Amygdala (tissue), 56 donors: ENCODE measurements at regions not wholly inside any gene's neighbourhood (a gene's known extent, or its start where the extent isn't known, plus 50 kb on each side); places are given as distances from the start of the nearest gene placed in this dataset.
"Not testable (repeated sequence)": the region's sequence is repeated elsewhere in the genome, so short reads cannot be mapped to it uniquely, and the experiment has no call there.

Experiments
- DNase-seq, 56 donors: peaks; one replicate each; lab custom pipeline; 2025; lab: John Stamatoyannopoulos, UW

DNA sequence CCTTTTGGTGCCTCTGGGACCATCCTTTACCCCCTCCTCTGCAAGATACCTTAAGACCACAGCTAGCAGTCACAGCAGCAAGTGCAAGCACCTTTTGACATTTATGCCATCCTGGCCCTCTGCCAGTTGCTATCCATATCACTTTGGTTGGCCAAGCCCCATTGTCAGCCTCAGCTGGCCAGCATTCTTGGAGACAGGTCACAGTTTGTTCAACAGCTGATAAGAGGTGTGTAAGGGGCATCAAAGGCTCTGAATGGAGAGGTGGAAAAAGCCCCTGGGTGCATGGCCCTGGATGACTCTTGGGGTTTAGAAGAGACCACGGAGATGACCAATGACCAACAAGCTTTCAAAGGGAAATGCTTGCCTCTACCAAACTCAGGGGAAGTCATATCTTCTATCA lies 133.6 kb upstream of the MAMLD1 start:
- DNase-seq, result no peak

DNA sequence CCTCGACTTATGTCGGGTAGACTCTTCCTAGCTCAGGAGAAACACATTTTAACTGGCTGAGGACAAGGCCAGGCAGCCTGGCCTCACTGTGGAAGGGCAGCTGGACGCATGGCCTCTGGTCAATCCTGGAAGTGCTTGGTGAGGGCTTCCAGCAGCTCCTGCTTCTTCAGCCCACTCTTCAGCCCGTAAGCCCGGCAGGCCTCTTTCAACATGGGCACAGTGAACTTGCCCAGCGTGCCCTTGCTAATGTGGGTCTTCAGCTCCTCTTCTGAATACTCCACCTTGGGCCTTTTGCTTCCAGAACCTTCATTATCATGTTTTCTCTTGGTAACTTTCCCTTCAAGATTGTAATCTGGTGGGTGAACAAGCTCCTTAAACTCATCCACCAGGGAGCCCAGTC lies 132.2 kb upstream of the MAMLD1 start:
- DNase-seq, result not testable (repeated sequence)

DNA sequence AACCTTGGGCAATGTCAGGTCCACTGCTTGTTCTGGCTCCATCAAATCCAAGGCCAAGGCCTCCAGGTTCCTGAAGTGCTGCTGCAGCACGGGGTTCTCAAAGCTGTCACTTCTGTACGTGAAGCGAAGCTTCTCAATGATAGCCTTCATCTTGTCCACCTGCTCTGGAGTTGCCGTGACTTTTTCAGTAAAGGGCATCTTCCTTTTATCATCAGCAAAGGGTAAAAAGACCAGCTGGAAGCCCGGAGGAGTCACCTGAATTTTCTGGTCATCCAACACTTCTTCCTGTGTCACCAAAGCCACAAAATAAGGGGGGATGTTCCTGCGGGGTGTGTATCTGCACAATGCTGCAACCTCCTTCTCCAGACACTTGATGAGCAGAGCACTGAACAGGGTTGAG lies 131.7 kb upstream of the MAMLD1 start:
- not testable (repeated sequence) for DNase-seq

DNA sequence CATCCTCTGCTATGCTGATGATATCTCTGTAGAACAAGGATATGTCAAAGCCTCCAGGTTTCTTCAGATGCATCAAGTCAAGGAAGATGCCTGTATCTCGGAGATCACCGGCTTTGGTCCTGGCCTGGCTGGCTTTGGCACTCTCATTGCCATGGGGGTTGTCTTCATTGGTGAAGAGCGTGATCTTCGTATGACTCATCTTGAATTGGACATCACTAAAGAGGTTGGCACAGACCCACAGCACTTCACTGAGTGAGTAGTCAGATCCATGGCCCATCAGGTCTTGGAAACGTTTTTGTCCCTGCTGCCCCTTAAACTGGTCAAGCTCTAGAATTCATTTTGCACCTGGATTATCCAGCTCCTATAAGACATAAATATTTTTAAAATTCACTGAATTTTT lies 130.9 kb upstream of the MAMLD1 start:
- DNase-seq, result not testable (repeated sequence)

DNA sequence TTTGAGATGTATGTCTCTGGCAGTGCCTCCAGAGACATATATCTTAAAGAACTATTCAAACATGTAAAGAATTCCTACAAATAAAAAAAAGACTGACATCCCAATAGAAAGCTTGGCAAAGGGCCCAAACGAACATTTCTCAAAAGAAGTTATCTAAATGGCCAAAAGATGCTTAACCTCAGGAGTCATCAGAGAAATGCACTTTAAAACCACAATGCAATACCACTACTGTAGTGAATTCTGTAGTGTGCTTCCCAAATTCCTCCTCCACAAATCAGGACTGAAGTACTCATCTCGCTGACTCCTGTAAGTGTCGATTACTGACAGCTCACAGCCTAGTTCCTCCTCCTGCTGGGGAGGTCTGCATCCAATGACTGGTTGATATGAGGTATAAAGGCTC lies 129.0 kb upstream of the MAMLD1 start:
- DNase-seq, result no peak

DNA sequence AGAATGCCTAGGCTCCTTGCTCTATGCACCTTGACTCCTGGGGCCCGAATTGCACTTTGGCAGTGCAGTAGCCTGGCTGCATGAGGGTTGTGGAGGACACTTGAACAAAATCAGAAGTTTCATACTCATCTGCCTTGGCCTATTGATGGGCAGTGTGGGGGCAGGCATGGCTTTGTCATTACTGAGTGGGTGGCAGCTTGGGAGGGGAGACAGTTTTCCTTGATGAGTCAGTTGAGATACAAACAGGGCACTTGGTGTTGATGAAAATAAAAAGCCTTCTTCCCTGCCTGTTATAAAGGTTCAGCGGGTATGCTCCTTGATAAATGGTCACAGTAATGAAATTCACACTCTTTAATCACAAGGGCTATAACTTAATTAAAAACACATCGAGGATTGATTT lies 126.8 kb upstream of the MAMLD1 start:
- no peak for DNase-seq

DNA sequence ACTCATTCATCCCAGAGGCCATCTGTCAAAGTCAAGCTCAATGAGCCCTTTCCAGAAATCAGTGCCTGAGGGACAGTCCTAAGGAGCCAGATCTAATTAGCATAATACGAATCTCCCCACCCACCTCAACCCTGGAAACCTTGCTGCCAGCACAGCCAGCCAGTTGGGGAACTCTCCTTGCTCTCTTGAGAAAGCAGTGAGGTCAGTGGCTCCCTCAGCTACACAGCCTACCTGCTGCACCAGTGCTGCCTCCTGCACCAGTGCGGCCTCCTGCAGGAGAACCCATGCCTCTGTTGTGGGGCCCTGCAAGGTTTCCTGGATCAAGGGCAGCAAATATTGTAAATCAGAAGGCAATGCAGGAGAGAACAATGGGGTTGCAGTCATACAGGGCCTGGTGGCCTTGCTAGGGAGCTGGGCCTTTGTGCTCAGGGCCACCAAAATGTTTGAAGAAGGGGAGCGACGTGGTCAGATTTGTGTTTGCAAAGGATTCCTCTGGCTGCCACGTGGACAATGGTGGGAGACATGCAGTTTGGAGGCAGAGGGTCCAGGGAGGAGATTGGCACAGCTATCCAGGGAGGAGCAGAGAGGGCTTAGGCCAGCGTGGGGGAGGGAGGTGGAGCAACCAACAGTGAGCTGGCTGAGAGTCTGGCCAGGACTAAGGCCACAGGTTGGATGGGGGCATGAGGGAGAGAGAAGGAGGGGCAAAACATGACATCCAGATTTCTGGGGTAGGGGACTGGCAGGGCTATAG lies 124.3 kb upstream of the MAMLD1 start:
- DNase-seq, result no peak

DNA sequence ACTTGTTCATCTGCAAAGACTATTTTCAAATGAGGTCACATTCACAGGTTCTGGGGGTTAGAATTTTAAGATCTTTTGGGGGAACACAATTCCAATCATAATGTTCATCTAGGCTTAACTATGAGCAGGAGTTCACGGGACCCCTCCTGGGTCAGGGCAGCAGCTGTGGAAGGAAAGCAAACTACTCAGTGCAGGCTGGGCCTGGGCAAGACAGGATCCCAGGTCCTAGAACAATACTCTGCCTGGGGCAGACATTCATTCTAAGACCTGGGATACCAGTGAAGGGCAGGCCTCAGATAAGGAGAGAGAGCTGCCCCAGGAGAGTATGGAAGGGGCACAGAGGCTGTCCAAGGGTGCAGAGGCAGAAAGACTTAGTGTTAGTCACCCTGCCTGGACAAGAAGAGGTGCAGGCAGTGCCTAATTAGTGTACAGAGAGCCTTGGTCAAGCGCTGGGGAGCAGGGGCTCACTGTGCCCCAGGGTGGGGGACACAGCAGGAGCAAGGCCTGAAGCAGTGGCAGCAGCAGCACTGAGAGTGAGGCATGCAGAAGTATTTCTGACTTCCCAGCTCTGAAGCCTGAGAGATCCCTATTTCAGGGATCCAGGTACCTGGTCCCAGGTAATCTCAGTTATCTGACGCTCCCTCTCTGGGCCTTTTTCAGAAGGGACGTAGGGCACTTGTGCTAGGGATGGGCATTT lies 123.0 kb upstream of the MAMLD1 start:
- no peak for DNase-seq

DNA sequence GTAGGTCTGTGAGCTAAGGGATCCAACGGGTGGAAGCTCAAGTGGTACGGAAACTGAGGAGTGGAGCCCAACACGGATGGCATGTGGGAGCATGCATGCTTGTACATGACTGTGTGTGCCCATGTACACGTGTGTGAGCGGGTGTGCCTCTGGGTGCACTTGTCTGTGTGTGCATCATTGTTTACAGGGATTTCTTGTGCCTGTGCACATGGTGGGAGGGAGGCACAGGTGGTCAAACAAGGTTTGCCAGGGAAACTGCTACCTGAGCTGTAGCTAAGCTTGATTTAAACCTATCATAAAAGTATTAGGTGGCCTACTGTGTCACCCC lies 122.5 kb upstream of the MAMLD1 start:
- no peak for DNase-seq

DNA sequence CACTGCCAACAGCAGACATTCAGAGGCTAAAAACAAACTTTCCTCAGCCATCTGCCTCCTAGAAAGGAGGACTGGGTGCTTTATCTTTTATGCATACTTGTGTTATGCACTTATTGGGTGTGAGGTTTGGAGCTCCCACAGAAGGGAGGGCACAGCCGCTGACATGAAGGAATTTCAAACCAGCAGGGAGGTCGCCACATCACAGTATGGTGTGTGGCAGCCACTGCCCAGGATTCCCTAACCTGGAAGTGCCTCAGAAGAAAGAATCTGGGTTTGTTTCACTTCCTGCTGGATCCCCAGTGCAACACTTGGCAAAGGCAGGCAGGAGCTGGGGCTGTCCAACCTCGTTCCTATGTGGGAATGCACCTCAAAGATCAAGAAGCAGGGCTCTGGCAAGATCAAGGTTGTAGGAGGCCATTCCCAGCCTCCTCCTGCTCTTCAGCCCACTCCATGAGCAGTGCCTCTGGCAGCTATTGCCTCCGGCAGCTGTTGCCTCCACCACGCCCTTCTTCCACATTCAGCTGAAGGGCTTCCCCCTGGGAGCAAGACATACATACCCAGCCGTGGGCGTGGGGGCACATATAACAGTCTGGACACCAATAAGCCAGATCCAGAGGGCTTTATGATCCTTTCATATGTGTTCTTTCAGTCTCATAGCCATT lies 109.0 kb upstream of the MAMLD1 start:
- DNase-seq, result no peak

DNA sequence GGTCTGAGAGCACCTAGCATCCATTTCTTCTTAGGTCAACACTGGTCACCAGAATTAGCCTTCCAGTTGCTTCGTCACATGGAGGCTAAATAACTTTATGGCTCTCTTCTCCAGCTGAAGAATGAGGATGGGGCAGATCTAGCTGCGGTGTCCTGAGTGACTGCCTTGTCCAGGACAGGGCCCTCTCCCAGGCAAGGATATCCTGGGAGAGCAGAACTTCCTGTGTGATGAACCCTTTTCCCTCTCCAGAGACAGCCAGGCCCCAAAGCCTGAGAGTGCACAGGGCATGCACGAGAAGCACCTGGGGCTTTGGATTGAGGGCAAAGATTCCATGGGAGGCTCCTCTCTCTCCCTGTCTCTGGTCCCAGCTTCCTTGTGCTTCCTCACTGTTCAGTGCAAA lies 108.2 kb upstream of the MAMLD1 start:
- no peak for DNase-seq

DNA sequence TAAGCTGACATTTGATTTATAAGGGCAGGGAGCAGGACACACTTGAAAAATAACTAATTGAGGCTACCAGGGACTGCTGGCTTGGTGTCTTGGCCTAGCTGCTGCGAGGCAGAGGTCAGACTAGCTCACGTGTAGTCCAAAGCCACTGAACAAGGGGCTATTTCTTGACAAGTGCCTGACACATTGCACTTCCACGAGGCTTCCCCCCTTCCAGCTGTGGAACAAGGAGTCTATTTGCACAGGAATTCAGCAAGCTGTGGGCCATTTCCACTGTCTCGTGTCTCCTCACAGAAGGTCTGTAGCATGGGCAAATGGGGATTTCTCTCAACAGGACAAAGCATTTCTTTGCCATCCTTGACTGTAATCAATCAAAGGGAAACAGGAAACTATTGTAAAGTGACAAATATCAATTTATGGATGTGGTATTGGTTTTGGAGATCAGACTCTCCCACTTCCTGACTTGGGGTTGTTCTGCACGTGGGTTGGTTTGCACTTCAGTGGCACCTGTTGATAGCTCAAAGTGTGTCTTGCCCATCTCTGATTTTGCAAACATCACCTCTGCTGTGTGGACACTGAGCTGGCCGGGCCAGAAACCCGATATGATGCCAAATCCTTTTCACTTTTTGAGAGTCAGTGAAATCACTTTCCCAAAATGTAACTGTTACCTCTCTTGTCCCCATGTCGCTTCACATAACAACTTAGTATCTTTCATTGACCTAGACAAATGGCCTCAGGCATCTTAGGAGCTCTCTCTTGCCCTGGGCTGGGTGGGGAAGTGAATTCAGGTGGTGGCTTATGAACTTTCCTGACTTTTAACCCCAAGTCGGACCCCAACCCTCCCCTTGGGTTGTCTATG lies 107.4 kb upstream of the MAMLD1 start:
- no peak for DNase-seq

DNA sequence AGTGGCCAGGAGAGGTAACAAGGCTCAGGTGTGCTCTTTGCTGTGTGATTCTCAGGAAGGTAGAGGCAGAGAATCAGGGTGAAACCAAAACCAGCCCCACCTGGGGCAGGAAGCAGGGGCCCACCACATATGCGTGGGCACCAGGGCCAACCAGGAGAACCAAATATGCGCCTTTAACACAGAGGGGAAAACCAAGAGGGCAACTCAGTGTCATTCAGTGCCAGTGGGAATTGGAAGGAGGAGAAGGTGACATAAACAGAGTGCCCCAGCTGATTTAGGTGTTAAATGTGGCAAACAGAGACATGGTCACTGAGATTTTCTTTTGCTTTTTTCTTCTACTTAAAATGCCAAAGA lies 106.8 kb upstream of the MAMLD1 start:
- DNase-seq, result no peak

DNA sequence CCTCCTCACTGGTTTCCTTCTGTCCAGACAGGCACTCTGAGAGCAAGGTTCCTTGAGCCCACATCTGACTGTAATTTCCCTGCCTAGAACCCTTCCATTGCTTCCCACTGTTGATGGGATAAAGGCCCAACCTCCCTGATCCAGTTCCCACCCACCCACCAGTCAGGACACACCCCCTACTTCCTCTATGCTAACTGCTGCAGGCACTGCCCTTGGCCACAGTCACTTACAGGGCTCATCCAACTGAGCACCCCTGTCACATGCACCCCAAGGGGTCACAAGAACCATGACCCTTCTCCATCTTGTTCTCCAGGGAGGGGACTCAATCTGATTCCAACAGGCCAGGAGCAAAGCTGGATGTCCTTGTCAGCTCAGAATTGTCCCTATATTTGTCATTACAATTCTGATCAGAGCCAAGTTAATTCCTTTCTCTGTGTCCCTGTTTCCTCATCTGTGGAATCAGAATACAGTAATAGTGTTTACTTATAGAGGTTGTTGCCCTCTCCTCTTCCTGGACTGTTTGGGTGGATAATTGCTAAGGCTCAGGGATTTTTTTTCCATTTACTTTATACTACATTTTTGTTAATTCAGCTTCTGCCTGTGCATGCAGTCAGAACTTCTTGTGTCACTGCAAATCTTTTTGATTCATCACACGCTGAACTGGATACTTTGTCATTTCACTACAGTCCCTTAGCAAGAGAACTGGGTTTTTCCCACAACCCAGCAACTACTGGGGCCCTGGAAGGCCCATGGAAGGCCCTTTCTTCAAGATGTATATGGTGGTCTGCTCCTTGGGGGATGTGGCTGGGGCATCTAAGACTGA lies 105.6 kb upstream of the MAMLD1 start:
- DNase-seq, result no peak

DNA sequence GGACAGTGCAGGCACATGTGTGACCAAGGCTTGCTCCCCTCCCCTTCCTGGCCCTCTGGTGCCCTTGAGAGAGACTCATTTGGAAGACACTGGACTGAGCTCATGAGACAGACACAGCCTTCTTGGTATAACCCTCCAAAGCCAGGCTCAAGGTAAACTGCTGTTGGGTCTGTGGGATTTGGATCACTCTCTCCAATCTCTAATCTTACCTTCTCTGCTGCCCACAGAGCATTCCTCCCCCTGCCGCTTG lies 105.0 kb upstream of the MAMLD1 start:
- DNase-seq, result no peak

DNA sequence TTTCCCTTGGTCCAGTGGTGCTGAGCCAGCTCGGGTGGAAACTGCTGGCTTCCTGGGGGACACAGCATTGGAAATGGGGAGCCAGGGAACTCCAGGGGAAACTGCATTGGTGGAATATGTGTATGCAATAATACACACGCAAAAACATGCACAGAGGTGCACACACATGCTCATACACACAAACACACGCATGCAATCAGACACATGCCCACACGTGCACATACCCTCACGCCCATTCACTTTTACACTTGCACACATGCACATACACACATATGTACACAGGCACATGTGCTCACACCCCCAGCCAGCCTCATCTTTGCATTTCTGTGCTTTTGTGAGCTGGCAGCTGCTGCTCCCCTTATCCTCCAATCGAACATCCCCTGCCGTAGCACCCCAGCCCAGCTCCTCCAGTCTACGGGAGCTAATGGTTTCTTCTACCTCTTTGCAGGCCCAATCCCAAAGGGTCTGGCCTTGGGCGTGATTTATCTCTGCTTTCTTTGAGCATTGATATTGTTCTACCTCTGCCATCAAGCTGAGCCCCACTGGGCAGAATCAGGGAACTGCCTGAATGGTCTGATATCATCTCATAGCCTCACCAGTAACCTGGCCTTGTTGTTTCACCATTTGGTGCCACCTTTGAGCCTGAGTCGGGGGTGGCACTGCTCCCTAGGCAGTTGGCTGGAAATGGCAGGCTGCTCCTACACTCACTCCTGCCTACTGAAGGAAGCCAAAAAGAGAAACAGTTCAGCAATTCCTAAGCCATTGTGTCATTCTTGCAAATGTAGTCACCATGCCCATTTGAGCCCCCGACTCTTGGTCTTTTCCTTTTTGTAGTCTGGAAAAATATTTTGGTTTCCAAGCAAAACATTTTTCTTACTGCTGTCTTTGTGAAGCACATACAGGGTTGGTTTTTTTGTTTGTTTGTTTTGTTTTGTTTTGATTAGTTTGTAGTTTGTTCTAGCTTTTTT lies 104.4 kb upstream of the MAMLD1 start:
- DNase-seq, result no peak

DNA sequence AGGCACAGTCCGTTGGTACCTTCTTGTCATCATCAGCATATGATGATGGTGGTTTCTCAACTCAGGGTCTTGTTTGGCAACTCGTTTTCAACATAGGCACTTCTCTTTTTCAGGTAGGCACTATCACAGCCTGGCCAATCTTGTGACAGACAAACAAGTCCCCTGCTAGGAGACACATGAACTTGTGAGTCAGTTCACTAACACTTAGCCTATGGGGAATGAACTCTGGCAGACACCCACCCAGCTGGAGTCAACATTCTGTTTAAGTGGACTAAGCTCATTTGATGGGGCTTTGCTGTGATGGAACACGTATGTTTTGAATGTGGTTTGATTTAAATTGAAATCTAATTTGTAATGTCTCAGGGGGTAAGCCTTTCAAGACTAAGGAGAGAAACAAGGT lies 100.7 kb upstream of the MAMLD1 start:
- DNase-seq, result no peak

DNA sequence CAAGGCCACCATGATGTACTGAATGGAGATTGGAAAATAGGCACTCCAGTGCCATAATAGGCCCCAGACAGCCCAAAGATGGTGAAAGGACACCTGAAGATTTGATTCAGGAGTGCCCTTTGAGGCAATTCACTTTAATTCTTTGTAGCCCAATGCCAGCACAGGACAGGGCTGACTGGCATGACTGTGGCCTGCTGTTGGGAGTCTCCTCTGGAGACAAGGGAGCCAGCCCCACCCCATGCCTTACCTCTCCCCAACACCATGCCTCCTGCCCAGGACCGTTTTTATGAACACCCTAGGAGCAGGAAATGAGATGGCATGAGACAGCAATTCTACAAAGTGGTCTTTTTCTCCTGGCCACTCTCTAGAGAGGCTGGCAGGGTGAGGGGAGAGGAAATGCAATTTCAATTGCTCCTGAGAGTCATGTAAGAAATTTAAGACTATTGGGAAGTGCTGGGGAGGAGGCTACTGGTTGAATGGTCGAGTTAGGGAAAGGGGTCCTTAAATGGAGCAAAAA lies 94.2 kb upstream of the MAMLD1 start:
- DNase-seq, result no peak

DNA sequence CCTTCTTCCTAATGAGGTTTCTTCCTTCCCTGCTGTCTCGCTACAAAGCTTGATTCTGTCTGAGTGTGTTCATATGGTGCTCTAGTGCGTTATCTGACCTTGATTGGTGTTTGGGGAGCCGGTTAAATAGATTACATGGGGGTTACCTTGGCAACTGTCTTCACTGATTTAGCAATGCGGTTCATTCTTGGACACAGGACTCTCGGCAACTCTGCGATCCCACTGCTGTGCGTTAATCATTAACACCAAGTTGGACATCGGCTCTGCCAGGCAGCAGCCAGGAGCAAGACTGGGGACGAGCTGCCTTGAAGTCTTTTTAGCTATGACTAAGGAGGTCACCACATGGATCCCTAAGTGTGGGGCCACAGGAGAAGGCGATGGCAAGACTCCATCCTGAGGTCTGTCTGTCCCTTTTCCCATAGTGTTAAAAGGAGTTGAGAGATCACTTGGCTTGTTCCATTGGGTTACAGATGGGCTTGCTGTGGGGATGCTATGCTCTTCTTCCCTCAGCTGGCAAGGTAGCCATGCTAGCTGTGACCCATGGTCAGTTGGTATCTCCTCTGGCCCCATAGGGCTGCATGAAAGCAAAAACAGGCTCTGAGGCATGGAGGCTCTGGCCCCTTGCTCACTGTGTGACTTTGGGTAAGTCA lies 93.4 kb upstream of the MAMLD1 start:
- peak in 1 of 56 donors; percentile 0 for DNase-seq
